ENCODE measurements at regions not wholly inside any gene's neighbourhood (a gene's known extent, or its start where the extent isn't known, plus 50 kb on each side); places are given as distances from the start of the nearest gene placed in this dataset.

DNA sequence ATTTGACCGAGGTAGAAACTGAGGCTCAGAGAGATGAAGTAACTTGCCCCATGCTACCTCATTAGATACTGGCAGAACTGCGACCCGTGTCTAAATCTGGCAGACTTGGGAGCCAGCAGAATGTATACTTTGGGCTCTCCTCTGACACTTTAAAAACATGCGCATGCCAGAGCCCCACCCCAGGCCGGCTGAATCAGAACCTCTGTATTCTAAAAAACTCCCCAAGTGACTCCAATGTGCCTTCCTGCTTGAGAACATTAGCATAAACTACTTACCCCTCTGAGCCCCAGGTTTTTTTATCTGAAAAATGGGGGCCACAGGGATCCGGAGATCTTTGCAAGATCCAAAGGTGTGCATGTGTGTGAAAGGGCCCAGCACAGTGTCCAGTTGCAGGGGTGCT is 344.7 kb upstream of the USP24 start:
- TF ChIP-seq EP300 (IDR thresholded peaks at IDR 0.05; ENCODE audit: borderline replicate concordance) (no peak), ZBTB7A (IDR thresholded peaks at IDR 0.05; ENCODE audit: low read depth) (no peak), EGR1 (IDR thresholded peaks at IDR 0.05) (no peak), TEAD4 (IDR thresholded peaks at IDR 0.05) (no peak), TAF1 (IDR thresholded peaks at IDR 0.05; ENCODE audit: low read depth) (no peak), NFIC (IDR thresholded peaks at IDR 0.05) (no peak), RAD21 (IDR thresholded peaks at IDR 0.05; ENCODE audit: low read depth) (no peak), TCF12 (IDR thresholded peaks at IDR 0.05; ENCODE audit: low read depth) (no peak), CREB1 (IDR thresholded peaks at IDR 0.05; ENCODE audit: low read depth) (no peak), CEBPB (IDR thresholded peaks at IDR 0.05) (no peak), FOXM1 (IDR thresholded peaks at IDR 0.05; ENCODE audit: borderline replicate concordance, low read depth) (no peak), YY1 (IDR thresholded peaks at IDR 0.05; ENCODE audit: low read depth) (no peak)
- TF ChIP-seq, protein P1, sequence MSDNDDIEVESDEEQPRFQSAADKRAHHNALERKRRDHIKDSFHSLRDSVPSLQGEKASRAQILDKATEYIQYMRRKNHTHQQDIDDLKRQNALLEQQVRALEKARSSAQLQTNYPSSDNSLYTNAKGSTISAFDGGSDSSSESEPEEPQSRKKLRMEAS (IDR thresholded peaks at IDR 0.05) = no peak
- TF ChIP-seq, protein P2, sequence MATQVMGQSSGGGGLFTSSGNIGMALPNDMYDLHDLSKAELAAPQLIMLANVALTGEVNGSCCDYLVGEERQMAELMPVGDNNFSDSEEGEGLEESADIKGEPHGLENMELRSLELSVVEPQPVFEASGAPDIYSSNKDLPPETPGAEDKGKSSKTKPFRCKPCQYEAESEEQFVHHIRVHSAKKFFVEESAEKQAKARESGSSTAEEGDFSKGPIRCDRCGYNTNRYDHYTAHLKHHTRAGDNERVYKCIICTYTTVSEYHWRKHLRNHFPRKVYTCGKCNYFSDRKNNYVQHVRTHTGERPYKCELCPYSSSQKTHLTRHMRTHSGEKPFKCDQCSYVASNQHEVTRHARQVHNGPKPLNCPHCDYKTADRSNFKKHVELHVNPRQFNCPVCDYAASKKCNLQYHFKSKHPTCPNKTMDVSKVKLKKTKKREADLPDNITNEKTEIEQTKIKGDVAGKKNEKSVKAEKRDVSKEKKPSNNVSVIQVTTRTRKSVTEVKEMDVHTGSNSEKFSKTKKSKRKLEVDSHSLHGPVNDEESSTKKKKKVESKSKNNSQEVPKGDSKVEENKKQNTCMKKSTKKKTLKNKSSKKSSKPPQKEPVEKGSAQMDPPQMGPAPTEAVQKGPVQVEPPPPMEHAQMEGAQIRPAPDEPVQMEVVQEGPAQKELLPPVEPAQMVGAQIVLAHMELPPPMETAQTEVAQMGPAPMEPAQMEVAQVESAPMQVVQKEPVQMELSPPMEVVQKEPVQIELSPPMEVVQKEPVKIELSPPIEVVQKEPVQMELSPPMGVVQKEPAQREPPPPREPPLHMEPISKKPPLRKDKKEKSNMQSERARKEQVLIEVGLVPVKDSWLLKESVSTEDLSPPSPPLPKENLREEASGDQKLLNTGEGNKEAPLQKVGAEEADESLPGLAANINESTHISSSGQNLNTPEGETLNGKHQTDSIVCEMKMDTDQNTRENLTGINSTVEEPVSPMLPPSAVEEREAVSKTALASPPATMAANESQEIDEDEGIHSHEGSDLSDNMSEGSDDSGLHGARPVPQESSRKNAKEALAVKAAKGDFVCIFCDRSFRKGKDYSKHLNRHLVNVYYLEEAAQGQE (IDR thresholded peaks at IDR 0.05; ENCODE audit: low read depth) = no peak
